ENCODE measurements at regions not wholly inside any gene's neighbourhood (a gene's known extent, or its start where the extent isn't known, plus 50 kb on each side); places are given as distances from the start of the nearest gene placed in this dataset.

DNA sequence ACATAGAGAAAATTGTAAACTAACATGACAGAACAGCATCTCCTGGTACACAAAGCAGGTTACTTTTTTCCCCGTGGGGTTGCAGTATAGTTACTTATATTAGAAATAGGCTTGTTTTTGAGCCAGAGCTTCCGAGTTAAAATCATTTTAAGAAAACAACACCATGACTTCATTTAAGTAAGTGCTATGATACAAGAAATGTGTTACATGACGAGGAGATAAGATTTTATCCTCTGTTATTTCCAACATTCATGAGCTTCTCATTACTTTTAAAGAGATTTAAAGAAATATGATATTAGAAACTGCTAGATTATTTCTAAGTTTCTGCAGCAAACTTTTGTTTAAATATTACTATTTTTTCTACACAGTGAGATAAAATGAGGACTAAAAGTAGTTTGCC lies 968.7 kb downstream of the GATA3 start:
- no peak for ATAC-seq
- H2AFZ ChIP-seq (ENCODE audit: low read depth, low read length, poor library complexity, severe bottlenecking), result no peak overlapping the region
- no peak overlapping the region for H3K27ac ChIP-seq (ENCODE audit: low read depth, low read length)
- H3K4me1 ChIP-seq (ENCODE audit: control insufficient read depth in 1 of 2, insufficient read depth in 2 of 2, low read length in 2 of 2), result no peaks in the 10 kb centered on the region
- CTCF ChIA-PET, result no interaction called here
- POLR2A ChIA-PET, result no interaction called here
- intact Hi-C loops (cut with micrococcal nuclease), result no loop called here
- H3K9me2 ChIP-seq (ENCODE audit: insufficient read depth), result no peaks in the 10 kb centered on the region
- TF ChIP-seq POLR2AphosphoS5 (IDR thresholded peaks at IDR 0.05; ENCODE audit: low read depth, low read length) (no peak), POLR2A (IDR thresholded peaks at IDR 0.05; ENCODE audit: borderline replicate concordance, extremely low read depth, insufficient read depth, insufficient read length) (no peak), ZFX (IDR thresholded peaks at IDR 0.05) (no peak), EZH2 (IDR thresholded peaks at IDR 0.05) (no peak), JUND (IDR thresholded peaks at IDR 0.05) (no peak), SIN3A (IDR thresholded peaks at IDR 0.05; ENCODE audit: low read depth) (no peak), ELF1 (IDR thresholded peaks at IDR 0.05; ENCODE audit: borderline replicate concordance, low read depth) (no peak), RAD21 (IDR thresholded peaks at IDR 0.05; ENCODE audit: low read depth) (no peak), YY1 (IDR thresholded peaks at IDR 0.05; ENCODE audit: extremely low read depth, insufficient replicate concordance, low read depth, low read length) (no peak)
- TF ChIP-seq, protein P1, sequence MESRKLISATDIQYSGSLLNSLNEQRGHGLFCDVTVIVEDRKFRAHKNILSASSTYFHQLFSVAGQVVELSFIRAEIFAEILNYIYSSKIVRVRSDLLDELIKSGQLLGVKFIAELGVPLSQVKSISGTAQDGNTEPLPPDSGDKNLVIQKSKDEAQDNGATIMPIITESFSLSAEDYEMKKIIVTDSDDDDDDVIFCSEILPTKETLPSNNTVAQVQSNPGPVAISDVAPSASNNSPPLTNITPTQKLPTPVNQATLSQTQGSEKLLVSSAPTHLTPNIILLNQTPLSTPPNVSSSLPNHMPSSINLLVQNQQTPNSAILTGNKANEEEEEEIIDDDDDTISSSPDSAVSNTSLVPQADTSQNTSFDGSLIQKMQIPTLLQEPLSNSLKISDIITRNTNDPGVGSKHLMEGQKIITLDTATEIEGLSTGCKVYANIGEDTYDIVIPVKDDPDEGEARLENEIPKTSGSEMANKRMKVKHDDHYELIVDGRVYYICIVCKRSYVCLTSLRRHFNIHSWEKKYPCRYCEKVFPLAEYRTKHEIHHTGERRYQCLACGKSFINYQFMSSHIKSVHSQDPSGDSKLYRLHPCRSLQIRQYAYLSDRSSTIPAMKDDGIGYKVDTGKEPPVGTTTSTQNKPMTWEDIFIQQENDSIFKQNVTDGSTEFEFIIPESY (IDR thresholded peaks at IDR 0.05; ENCODE audit: extremely low read depth, insufficient replicate concordance, low read length), result no peak
- H3K79me2 ChIP-seq (ENCODE audit: insufficient read depth, low read length), result no peaks in the 10 kb centered on the region
- no peak for DNase-seq (ENCODE audit: low read depth, low spot score)
- no peak overlapping the region for H3K4me2 ChIP-seq (ENCODE audit: low read length)
- H3K36me3 ChIP-seq (ENCODE audit: control insufficient read depth in 1 of 2, insufficient read depth in 2 of 2, low read length in 2 of 2), result no peaks in the 10 kb centered on the region
- H3K9me3 ChIP-seq (ENCODE audit: control insufficient read depth in 1 of 2, insufficient read depth in 1 of 2, low read depth in 1 of 2, low read length in 2 of 2), result peaks cover 6 to 26% of the 10 kb centered on the region in 2 experiments; a peak in 2 of 4 replicates
- H4K20me1 ChIP-seq (ENCODE audit: insufficient read depth), result no peaks in the 10 kb centered on the region
- RAD21 ChIA-PET (ENCODE audit: low non-redundant PET in 1 of 2, low total read pairs in 2 of 2, uncharacterized antibody in 2 of 2, unreplicated experiment in 2 of 2), result no interaction called here
- BruUV-seq (replicated peaks), result no TSS peak
- no peaks in the 10 kb centered on the region for H3K27me3 ChIP-seq (ENCODE audit: insufficient read depth, low read length)
- H3K4me3 ChIP-seq (replicated peaks in 1 of 2; ENCODE audit: low read depth in 1 of 2, low read length in 2 of 2), result no peak overlapping the region
- no peak overlapping the region for H3K9ac ChIP-seq (ENCODE audit: low read length)

DNA sequence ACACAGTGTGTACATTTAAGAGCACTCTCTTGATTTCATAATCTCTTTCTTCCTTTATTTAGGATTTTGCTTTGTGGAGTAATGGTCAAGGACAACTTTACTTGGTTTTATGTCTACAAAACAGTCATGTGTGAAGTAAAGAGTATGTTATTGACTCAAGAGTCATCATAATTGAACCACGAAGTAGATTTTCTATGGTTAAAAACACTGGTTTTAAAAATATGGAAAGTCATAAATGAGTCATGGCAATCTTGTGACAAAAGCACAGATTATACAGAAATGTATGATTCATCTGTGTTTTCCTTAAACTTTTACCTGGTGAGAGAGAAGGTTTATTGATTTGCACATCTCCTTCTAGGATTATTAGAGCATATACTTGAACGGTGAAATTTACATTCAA lies 969.7 kb downstream of the GATA3 start:
- no peaks in the 10 kb centered on the region for H3K27me3 ChIP-seq (ENCODE audit: insufficient read depth, low read length)
- ChIA-PET RAD21 (ENCODE audit: low non-redundant PET in 1 of 2, low total read pairs in 2 of 2, uncharacterized antibody in 2 of 2, unreplicated experiment in 2 of 2) (no interaction called here), POLR2A (no interaction called here), CTCF (no interaction called here)
- no peaks in the 10 kb centered on the region for H4K20me1 ChIP-seq (ENCODE audit: insufficient read depth)
- ATAC-seq (no peak), DNase-seq (ENCODE audit: low read depth, low spot score) (no peak)
- H3K36me3 ChIP-seq (ENCODE audit: control insufficient read depth in 1 of 2, insufficient read depth in 2 of 2, low read length in 2 of 2), result no peaks in the 10 kb centered on the region
- no peak overlapping the region for H3K27ac ChIP-seq (ENCODE audit: low read depth, low read length)
- intact Hi-C loops (cut with micrococcal nuclease), result no loop called here
- H3K4me3 ChIP-seq (replicated peaks in 1 of 2; ENCODE audit: low read depth in 1 of 2, low read length in 2 of 2), result no peak overlapping the region
- H3K4me1 ChIP-seq (ENCODE audit: control insufficient read depth in 1 of 2, insufficient read depth in 2 of 2, low read length in 2 of 2), result no peaks in the 10 kb centered on the region
- peaks cover 0 to 23% of the 10 kb centered on the region in 2 experiments; a peak in 2 of 4 replicates for H3K9me3 ChIP-seq (ENCODE audit: control insufficient read depth in 1 of 2, insufficient read depth in 1 of 2, low read depth in 1 of 2, low read length in 2 of 2)
- no peaks in the 10 kb centered on the region for H3K79me2 ChIP-seq (ENCODE audit: insufficient read depth, low read length)
- BruUV-seq (replicated peaks), result no TSS peak
- no peak for TF ChIP-seq ELF1 (IDR thresholded peaks at IDR 0.05; ENCODE audit: borderline replicate concordance, low read depth)
- no peak for TF ChIP-seq POLR2AphosphoS5 (IDR thresholded peaks at IDR 0.05; ENCODE audit: low read depth, low read length)
- TF ChIP-seq SP1 (IDR thresholded peaks at IDR 0.05; ENCODE audit: low read depth), result no peak
- TF ChIP-seq EZH2phosphoT487 (IDR thresholded peaks at IDR 0.05; ENCODE audit: borderline replicate concordance), result no peak
- TF ChIP-seq EZH2 (IDR thresholded peaks at IDR 0.05), result no peak
- H3K9me2 ChIP-seq (ENCODE audit: insufficient read depth), result no peaks in the 10 kb centered on the region
- no peak overlapping the region for H2AFZ ChIP-seq (ENCODE audit: low read depth, low read length, poor library complexity, severe bottlenecking)
- H3K9ac ChIP-seq (ENCODE audit: low read length), result no peak overlapping the region
- H3K4me2 ChIP-seq (ENCODE audit: low read length), result no peak overlapping the region

Measured in HCT116 (cell line).